ENCODE measurements at regions not wholly inside any gene's neighbourhood (a gene's known extent, or its start where the extent isn't known, plus 50 kb on each side); places are given as distances from the start of the nearest gene placed in this dataset.

DNA sequence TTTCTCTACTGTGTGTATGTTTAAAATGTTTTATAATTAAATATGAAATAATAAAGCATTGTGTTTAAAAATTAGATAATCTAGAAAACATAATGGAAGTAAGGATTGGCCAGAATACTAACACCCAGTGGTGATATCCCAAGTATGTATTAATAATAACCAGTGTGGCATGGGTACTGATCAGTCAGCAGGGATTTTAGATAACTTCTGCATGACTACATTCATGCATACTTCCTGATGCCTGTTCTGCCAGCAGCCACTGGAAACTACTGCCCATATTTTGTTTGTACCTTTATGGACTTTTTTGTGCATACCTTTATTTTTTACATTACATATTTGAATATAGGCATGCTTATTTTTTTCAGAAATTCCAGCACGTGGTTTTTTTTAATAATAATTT is 156.6 kb upstream of the TMEM196 start:
- Histone ChIP-seq H3K9me2 (ENCODE audit: insufficient read depth) (no peaks in the 10 kb centered on the region), H3K27me3 (ENCODE audit: insufficient read depth) (no peaks in the 10 kb centered on the region), H3K36me3 (ENCODE audit: insufficient read depth) (no peaks in the 10 kb centered on the region), H3K4me3 (no peak overlapping the region), H3K4me2 (no peak overlapping the region), H2AFZ (no peak overlapping the region), H3K27ac (ENCODE audit: low read depth) (no peak overlapping the region), H4K20me1 (replicated peaks; ENCODE audit: insufficient read depth) (no peaks in the 10 kb centered on the region), H3K4me1 (ENCODE audit: insufficient read depth) (no peaks in the 10 kb centered on the region), H3F3A (replicated peaks; ENCODE audit: low read depth) (no peaks in the 10 kb centered on the region), H3K79me2 (replicated peaks; ENCODE audit: insufficient read depth) (no peaks in the 10 kb centered on the region)
- Mint-ChIP-seq H3K27me3 (ENCODE audit: insufficient read depth, low read depth, poor library complexity) (no peaks in the 10 kb centered on the region), H3K36me3 (ENCODE audit: low read depth) (no peaks in the 10 kb centered on the region), H3K4me3 (no peak overlapping the region), H3K9me3 (no peaks in the 10 kb centered on the region), H3K4me1 (no peaks in the 10 kb centered on the region), H3K27ac (no peak overlapping the region)
- ATAC-seq (no peak), DNase-seq (ENCODE audit: low spot score) (no peak)
- TF ChIP-seq STAT1 (IDR thresholded peaks at IDR 0.05; ENCODE audit: unreplicated experiment) (no peak), POLR2AphosphoS5 (IDR thresholded peaks at IDR 0.05; ENCODE audit: low read depth) (no peak), NANOG (IDR thresholded peaks at IDR 0.05; ENCODE audit: borderline replicate concordance) (no peak), JUNB (IDR thresholded peaks at IDR 0.05; ENCODE audit: unreplicated experiment) (no peak), ZNF114 (CRISPR knock-in tag; IDR thresholded peaks at IDR 0.05) (no peak), REST (IDR thresholded peaks at IDR 0.05; ENCODE audit: unreplicated experiment) (no peak), EZH2 (IDR thresholded peaks at IDR 0.05; ENCODE audit: low read depth, unreplicated experiment) (no peak), ZNF331 (CRISPR knock-in tag; IDR thresholded peaks at IDR 0.05; ENCODE audit: low read depth) (no peak), ETS1 (IDR thresholded peaks at IDR 0.05) (no peak), EZH2phosphoT487 (IDR thresholded peaks at IDR 0.05; ENCODE audit: unreplicated experiment) (no peak), CREB1 (CRISPR knock-in tag; IDR thresholded peaks at IDR 0.05; ENCODE audit: low read depth) (no peak)
- TF ChIP-seq, protein P1, sequence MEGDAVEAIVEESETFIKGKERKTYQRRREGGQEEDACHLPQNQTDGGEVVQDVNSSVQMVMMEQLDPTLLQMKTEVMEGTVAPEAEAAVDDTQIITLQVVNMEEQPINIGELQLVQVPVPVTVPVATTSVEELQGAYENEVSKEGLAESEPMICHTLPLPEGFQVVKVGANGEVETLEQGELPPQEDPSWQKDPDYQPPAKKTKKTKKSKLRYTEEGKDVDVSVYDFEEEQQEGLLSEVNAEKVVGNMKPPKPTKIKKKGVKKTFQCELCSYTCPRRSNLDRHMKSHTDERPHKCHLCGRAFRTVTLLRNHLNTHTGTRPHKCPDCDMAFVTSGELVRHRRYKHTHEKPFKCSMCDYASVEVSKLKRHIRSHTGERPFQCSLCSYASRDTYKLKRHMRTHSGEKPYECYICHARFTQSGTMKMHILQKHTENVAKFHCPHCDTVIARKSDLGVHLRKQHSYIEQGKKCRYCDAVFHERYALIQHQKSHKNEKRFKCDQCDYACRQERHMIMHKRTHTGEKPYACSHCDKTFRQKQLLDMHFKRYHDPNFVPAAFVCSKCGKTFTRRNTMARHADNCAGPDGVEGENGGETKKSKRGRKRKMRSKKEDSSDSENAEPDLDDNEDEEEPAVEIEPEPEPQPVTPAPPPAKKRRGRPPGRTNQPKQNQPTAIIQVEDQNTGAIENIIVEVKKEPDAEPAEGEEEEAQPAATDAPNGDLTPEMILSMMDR (conservative IDR thresholded peaks at IDR 0.05; ENCODE audit: low read depth in 2 of 2) = no peak
- TF ChIP-seq, protein P2, sequence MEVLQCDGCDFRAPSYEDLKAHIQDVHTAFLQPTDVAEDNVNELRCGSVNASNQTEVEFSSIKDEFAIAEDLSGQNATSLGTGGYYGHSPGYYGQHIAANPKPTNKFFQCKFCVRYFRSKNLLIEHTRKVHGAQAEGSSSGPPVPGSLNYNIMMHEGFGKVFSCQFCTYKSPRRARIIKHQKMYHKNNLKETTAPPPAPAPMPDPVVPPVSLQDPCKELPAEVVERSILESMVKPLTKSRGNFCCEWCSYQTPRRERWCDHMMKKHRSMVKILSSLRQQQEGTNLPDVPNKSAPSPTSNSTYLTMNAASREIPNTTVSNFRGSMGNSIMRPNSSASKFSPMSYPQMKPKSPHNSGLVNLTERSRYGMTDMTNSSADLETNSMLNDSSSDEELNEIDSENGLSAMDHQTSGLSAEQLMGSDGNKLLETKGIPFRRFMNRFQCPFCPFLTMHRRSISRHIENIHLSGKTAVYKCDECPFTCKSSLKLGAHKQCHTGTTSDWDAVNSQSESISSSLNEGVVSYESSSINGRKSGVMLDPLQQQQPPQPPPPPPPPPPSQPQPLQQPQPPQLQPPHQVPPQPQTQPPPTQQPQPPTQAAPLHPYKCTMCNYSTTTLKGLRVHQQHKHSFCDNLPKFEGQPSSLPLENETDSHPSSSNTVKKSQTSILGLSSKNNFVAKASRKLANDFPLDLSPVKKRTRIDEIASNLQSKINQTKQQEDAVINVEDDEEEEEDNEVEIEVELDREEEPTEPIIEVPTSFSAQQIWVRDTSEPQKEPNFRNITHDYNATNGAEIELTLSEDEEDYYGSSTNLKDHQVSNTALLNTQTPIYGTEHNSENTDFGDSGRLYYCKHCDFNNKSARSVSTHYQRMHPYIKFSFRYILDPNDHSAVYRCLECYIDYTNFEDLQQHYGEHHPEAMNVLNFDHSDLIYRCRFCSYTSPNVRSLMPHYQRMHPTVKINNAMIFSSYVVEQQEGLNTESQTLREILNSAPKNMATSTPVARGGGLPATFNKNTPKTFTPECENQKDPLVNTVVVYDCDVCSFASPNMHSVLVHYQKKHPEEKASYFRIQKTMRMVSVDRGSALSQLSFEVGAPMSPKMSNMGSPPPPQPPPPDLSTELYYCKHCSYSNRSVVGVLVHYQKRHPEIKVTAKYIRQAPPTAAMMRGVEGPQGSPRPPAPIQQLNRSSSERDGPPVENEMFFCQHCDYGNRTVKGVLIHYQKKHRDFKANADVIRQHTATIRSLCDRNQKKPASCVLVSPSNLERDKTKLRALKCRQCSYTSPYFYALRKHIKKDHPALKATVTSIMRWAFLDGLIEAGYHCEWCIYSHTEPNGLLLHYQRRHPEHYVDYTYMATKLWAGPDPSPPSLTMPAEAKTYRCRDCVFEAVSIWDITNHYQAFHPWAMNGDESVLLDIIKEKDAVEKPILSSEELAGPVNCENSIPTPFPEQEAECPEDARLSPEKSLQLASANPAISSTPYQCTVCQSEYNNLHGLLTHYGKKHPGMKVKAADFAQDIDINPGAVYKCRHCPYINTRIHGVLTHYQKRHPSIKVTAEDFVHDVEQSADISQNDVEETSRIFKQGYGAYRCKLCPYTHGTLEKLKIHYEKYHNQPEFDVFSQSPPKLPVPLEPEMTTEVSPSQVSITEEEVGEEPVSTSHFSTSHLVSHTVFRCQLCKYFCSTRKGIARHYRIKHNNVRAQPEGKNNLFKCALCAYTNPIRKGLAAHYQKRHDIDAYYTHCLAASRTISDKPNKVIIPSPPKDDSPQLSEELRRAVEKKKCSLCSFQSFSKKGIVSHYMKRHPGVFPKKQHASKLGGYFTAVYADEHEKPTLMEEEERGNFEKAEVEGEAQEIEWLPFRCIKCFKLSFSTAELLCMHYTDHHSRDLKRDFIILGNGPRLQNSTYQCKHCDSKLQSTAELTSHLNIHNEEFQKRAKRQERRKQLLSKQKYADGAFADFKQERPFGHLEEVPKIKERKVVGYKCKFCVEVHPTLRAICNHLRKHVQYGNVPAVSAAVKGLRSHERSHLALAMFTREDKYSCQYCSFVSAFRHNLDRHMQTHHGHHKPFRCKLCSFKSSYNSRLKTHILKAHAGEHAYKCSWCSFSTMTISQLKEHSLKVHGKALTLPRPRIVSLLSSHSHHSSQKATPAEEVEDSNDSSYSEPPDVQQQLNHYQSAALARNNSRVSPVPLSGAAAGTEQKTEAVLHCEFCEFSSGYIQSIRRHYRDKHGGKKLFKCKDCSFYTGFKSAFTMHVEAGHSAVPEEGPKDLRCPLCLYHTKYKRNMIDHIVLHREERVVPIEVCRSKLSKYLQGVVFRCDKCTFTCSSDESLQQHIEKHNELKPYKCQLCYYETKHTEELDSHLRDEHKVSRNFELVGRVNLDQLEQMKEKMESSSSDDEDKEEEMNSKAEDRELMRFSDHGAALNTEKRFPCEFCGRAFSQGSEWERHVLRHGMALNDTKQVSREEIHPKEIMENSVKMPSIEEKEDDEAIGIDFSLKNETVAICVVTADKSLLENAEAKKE (CRISPR knock-in tag; IDR thresholded peaks at IDR 0.05) = no peak

Data from GM23338 (cell line).